Body of pancreas (tissue), 4 donors: ENCODE measurements at regions not wholly inside any gene's neighbourhood (a gene's known extent, or its start where the extent isn't known, plus 50 kb on each side); places are given as distances from the start of the nearest gene placed in this dataset.

Experiments used
- ATAC-seq: fragments of 150-250 bp; one replicate; pipeline ENCODE4 v1.9.1; 2016
- DNase-seq, 4 donors: peaks; one replicate each; pipeline ENCODE4 v3.0.0-alpha.2; 2019
- H3K27ac ChIP-seq, 4 donors: fragments of 200-600 bp; sonication (generic); 1 replicate in 3 of 4; 2 replicates in 1 of 4; pipeline versions ENCODE4 v1.5.1 to v1.6.1; 2016 to 2019; ENCODE audit warnings: mild to moderate bottlenecking in 1 of 4, mixed read lengths in 1 of 4, moderate library complexity in 1 of 4
- H3K27me3 ChIP-seq, 2 donors: fragments of 200-600 bp; sonication (generic); one replicate each; pipeline ENCODE4 v1.6.0; 2016; ENCODE audit warnings: mild to moderate bottlenecking in 1 of 2
- H3K36me3 ChIP-seq, 2 donors: fragments of 200-600 bp; sonication (generic); replicated peaks in 1 of 2; 2 replicates each; pipeline ENCODE4 v1.5.1; 2016; ENCODE audit warnings: low read depth in 2 of 2; ENCODE audit not compliant: insufficient read depth in 1 of 2
- H3K4me1 ChIP-seq: fragments of 200-600 bp; sonication (generic); one replicate; pipeline ENCODE4 v1.6.0; 2016
- H3K4me3 ChIP-seq, 2 donors: fragments of 200-600 bp; sonication (generic); 1 replicate in 1 of 2; 2 replicates in 1 of 2; pipeline ENCODE4 v1.5.1; 2016 to 2019
- H3K9me3 ChIP-seq, 3 donors: fragments of 200-600 bp; sonication (generic); 1 replicate in 2 of 3; 2 replicates in 1 of 3; pipeline ENCODE4 v1.5.1; 2016
- POLR2A ChIP-seq, 3 donors: fragments of 450-650 bp; IDR thresholded peaks; one replicate each; pipeline ENCODE4 v1.6.1; 2016; ENCODE audit warnings: antibody characterized with exemption in 3 of 3, mild to moderate bottlenecking in 2 of 3
- WGBS, 2 donors: methylation state at CpG; one replicate each; pipeline ENCODE4 v1.1.5; 2017; 5-methylcytosine and 5-hydroxymethylcytosine counted together
- intact Hi-C: fragments of 100-400 bp; cut with DNase I; formaldehyde crosslinking; loops from one replicate; pipeline ENCODE4 v1.15.1; 2023
- TF ChIP-seq, protein P1 (sequence below), 7 experiments: fragments of 450-650 bp in 4 of 7; fragments of 200-600 bp in 3 of 7; sonication (generic) in 3 of 7; IDR thresholded peaks; one replicate each; pipeline ENCODE4 v1.5.1; 2016 to 2019; ENCODE audit warnings: antibody characterized with exemption in 7 of 7

DNA sequence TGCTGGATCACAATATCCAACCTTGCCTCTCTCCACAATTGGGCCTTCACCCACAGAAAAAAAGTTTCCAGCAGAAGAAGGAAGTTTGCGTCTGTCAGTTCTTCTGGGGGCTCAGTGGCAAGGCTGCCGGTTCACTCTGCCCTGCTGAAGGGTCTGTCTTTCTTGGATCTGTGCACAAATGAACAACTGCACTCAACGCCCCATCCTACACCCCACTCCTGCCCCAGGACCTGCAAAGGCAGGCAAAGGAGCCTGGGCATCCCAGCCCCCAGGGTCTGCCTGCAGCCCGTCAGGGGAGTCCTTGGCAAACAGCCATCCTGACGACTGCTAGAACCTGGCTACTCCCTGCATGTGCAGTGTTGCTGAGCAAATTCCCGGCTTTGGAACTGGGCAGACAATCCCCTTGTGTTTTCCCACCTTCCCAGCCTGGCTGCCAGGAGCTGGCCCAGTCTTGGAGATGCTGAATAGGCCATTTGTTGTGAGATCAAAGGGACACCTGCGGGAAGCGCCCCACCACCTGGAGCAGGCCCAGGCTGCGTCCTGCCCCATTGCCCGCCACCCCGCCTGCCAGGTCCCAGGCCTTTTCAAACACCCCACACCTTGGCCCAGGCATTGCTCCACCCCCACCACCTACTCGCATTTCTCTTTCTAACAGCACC is 311.9 kb downstream of the BCL11B start:
- ATAC-seq, result no peak
- no peaks in the 10 kb centered on the region for H3K9me3 ChIP-seq
- no peaks in the 10 kb centered on the region for H3K27me3 ChIP-seq
- intact Hi-C loops, result no loop called here
- H3K4me1 ChIP-seq, result no peaks in the 10 kb centered on the region
- no peak overlapping the region for H3K4me3 ChIP-seq
- no peaks in the 10 kb centered on the region for H3K36me3 ChIP-seq
- DNase-seq, result no peak
- no peak for TF ChIP-seq POLR2A (IDR thresholded peaks at IDR 0.05)
- TF ChIP-seq, protein P1, sequence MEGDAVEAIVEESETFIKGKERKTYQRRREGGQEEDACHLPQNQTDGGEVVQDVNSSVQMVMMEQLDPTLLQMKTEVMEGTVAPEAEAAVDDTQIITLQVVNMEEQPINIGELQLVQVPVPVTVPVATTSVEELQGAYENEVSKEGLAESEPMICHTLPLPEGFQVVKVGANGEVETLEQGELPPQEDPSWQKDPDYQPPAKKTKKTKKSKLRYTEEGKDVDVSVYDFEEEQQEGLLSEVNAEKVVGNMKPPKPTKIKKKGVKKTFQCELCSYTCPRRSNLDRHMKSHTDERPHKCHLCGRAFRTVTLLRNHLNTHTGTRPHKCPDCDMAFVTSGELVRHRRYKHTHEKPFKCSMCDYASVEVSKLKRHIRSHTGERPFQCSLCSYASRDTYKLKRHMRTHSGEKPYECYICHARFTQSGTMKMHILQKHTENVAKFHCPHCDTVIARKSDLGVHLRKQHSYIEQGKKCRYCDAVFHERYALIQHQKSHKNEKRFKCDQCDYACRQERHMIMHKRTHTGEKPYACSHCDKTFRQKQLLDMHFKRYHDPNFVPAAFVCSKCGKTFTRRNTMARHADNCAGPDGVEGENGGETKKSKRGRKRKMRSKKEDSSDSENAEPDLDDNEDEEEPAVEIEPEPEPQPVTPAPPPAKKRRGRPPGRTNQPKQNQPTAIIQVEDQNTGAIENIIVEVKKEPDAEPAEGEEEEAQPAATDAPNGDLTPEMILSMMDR (IDR thresholded peaks at IDR 0.05), result no peak
- no peak overlapping the region for H3K27ac ChIP-seq
- WGBS, 2 donors, result 66 to 77% methylated on average over 10 to 11 of the region's 12 CpGs

DNA sequence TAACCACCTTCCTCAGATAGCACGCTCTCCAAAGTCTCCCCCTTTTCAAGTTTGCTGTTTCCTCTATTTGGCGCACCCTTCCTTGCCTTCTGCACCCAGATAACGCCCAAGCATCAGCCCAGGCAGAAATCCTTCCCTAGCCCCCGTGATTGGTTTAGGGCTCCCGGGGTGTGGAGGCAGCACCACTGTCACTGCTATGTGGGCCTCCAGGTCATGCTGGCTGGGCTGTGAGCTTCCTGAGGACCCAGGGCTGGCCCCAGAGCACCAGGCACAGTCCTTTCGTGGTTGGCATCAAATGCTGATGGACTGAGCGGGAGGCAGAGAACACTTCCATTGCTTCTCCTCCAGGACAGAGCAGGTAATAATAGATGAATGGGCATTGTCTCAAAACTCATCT is 311.4 kb downstream of the BCL11B start:
- DNase-seq (no peak), ATAC-seq (no peak)
- 67 to 72% methylated on average over 7 of the region's 7 CpGs for WGBS, 2 donors
- no peaks in the 10 kb centered on the region for H3K9me3 ChIP-seq
- no peaks in the 10 kb centered on the region for H3K4me1 ChIP-seq
- no peak overlapping the region for H3K4me3 ChIP-seq
- intact Hi-C loops, result no loop called here
- H3K27ac ChIP-seq, result no peak overlapping the region
- H3K27me3 ChIP-seq, result no peaks in the 10 kb centered on the region
- H3K36me3 ChIP-seq, result no peaks in the 10 kb centered on the region
- TF ChIP-seq, protein P1 (IDR thresholded peaks at IDR 0.05), result no peak
- TF ChIP-seq POLR2A (IDR thresholded peaks at IDR 0.05), result no peak

DNA sequence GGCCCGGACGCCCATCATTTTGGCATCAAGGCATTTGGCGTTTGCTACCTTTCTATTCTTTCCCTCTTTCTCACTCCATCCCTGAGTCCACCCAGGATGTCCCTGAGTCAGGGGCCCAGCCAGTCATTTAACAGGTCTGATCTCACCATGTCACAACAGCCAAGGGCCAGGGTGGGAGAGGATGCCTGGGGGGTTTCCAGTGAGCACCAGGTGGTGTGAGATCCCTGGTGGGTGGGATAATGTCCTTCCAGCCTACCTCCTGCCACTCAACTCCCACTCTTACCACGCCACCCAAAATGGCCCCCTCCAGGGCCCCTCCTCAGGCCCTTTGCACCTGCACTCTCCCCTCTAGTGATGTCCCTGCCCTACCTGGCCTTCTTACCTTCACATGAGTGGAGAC is 310.8 kb downstream of the BCL11B start:
- TF ChIP-seq POLR2A (IDR thresholded peaks at IDR 0.05), result no peak
- TF ChIP-seq, protein P1 (IDR thresholded peaks at IDR 0.05), result no peak
- Histone ChIP-seq H3K27me3 (no peaks in the 10 kb centered on the region), H3K4me1 (no peaks in the 10 kb centered on the region), H3K9me3 (no peaks in the 10 kb centered on the region), H3K27ac (no peak overlapping the region), H3K4me3 (no peak overlapping the region), H3K36me3 (no peaks in the 10 kb centered on the region)
- intact Hi-C loops, result no loop called here
- no peak for DNase-seq
- ATAC-seq, result no peak
- WGBS, 2 donors, result 77 to 84% methylated on average over 4 of the region's 4 CpGs

DNA sequence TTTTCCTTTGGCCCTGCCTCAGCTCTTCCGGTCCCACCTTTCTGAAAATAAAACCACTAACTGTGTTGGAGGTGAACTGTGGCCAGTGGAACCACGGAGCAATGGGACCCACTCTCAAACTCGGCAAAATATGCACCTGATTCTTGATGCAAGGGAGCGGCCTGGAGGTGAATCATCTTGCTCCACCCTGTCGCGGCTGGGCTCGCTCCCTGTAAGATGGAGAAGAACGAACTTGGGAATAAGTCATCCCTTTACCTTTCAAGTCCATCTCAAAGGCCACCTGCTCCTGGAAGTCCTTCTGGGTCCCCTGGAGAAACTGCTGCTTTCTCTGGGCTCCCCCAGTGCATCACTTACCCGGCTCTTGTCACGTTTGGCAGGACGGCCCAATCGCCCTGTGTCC is 309.9 kb downstream of the BCL11B start:
- 68 to 79% methylated on average over 8 to 12 of the region's 12 CpGs for WGBS, 2 donors
- no peak for DNase-seq
- intact Hi-C loops, result no loop called here
- Histone ChIP-seq H3K36me3 (no peaks in the 10 kb centered on the region), H3K4me3 (no peak overlapping the region), H3K27ac (no peak overlapping the region), H3K9me3 (no peaks in the 10 kb centered on the region), H3K27me3 (no peaks in the 10 kb centered on the region), H3K4me1 (no peaks in the 10 kb centered on the region)
- ATAC-seq, result no peak
- no peak for TF ChIP-seq POLR2A (IDR thresholded peaks at IDR 0.05)
- TF ChIP-seq, protein P1 (IDR thresholded peaks at IDR 0.05), result no peak

DNA sequence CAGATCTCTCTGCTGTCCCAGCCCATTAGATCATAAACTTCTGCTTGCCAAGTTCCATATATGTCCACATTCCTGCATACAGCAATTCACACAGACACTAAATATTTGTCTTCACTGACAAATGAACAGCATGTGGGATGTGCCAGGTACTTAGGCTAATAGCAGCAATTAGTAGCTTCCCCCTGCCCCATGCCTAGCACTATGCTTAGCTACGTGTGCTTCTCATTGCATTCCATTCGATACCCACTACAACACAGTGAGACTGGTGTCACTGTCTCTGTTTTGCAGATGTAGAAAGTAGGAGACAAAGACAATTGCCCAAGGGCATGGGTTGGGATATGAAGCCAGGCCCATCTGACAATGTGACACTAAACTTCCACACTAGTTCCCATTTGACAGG is 308.4 kb downstream of the BCL11B start:
- ATAC-seq (no peak), DNase-seq (no peak)
- no peak overlapping the region for H3K4me3 ChIP-seq
- H3K27ac ChIP-seq, result no peak overlapping the region
- H3K36me3 ChIP-seq, result no peaks in the 10 kb centered on the region
- TF ChIP-seq, protein P1 (IDR thresholded peaks at IDR 0.05), result no peak
- TF ChIP-seq POLR2A (IDR thresholded peaks at IDR 0.05), result no peak
- 51 to 63% methylated on average over 2 of the region's 2 CpGs for WGBS, 2 donors
- H3K27me3 ChIP-seq, result no peaks in the 10 kb centered on the region
- no peaks in the 10 kb centered on the region for H3K4me1 ChIP-seq
- intact Hi-C loops, result no loop called here
- no peaks in the 10 kb centered on the region for H3K9me3 ChIP-seq
